A204.1 (cell line): ENCODE measurements at regions not wholly inside any gene's neighbourhood (a gene's known extent, or its start where the extent isn't known, plus 50 kb on each side); places are given as distances from the start of the nearest gene placed in this dataset.

Experiments
- FAIRE-seq: peaks from 2 replicates; lab custom pipeline; 2012; peaks lifted over from hg19 to GRCh38; lab: Jason Lieb, UNC

GRCh38 chr1:38539931-38540330, 319.6 kb downstream of the RRAGC start:
- FAIRE-seq: no peak

GRCh38 chr1:38538834-38539233, 320.7 kb downstream of the RRAGC start:
- no peak for FAIRE-seq

GRCh38 chr1:38536089-38536488, 323.5 kb downstream of the RRAGC start:
- no peak for FAIRE-seq

GRCh38 chr1:38534473-38534823, 325.1 kb downstream of the RRAGC start:
- FAIRE-seq: no peak

GRCh38 chr1:38533772-38534472, 325.6 kb downstream of the RRAGC start:
- FAIRE-seq: no peak

GRCh38 chr1:38530957-38531356, 328.6 kb downstream of the RRAGC start:
- no peak for FAIRE-seq

GRCh38 chr1:38529946-38530345, 329.6 kb downstream of the RRAGC start:
- FAIRE-seq: no peak

GRCh38 chr1:38529391-38529790, 330.2 kb downstream of the RRAGC start:
- FAIRE-seq: no peak

- no peak for FAIRE-seq
Measured at GRCh38 chr1:38528623-38529022, 330.9 kb downstream of the RRAGC start.

- no peak for FAIRE-seq
Measured at GRCh38 chr1:38527373-38527966, 332.1 kb downstream of the RRAGC start.

GRCh38 chr1:38526046-38526445, 333.5 kb downstream of the RRAGC start:
- FAIRE-seq: no peak

GRCh38 chr1:38525343-38526043, 334.1 kb downstream of the RRAGC start:
- FAIRE-seq: no peak

GRCh38 chr1:38524025-38524641, 335.4 kb downstream of the RRAGC start:
- no peak for FAIRE-seq

- FAIRE-seq: no peak
Measured at GRCh38 chr1:38523568-38523939, 336.0 kb downstream of the RRAGC start.

GRCh38 chr1:38522915-38523567, 336.5 kb downstream of the RRAGC start:
- FAIRE-seq: no peak

GRCh38 chr1:38516560-38516959, 343.0 kb downstream of the RRAGC start:
- no peak for FAIRE-seq

- no peak for FAIRE-seq
Measured at GRCh38 chr1:38512789-38513188, 346.8 kb downstream of the RRAGC start.

- FAIRE-seq: no peak
Measured at GRCh38 chr1:38512024-38512767, 347.4 kb downstream of the RRAGC start.

GRCh38 chr1:38508232-38508631, 351.3 kb downstream of the RRAGC start:
- no peak for FAIRE-seq

- no peak for FAIRE-seq
Measured at GRCh38 chr1:38507563-38507962, 352.0 kb downstream of the RRAGC start.

- FAIRE-seq: no peak
Measured at GRCh38 chr1:38505944-38506343, 353.6 kb downstream of the RRAGC start.

GRCh38 chr1:38502758-38503157, 356.8 kb downstream of the RRAGC start:
- no peak for FAIRE-seq
